GM12878 (cell line): ENCODE measurements at regions not wholly inside any gene's neighbourhood (a gene's known extent, or its start where the extent isn't known, plus 50 kb on each side); places are given as distances from the start of the nearest gene placed in this dataset.

Experiments used
- ATAC-seq: fragments of 200-7000 bp; cut with Tn5 transposase; 3 replicates; pipeline ENCODE4 v1.9.1; 2020; ENCODE audit warnings: mild to moderate bottlenecking, moderate library complexity
- BruUV-seq: library from RNA; stranded (reverse); fragments of 400-500 nt; replicated peaks from 2 replicates; lab custom pipeline; 2021; lab: Mats Ljungman, UMichigan
- CTCF ChIA-PET: fragments of 300-600 bp; sonication (Branson Sonifier 250); formaldehyde crosslinking; extraction: SDS; loops from one replicate; lab custom pipeline; 2021; ENCODE audit warnings: inconsistent platforms; lab: Yijun Ruan, JAX
- POLR2A ChIA-PET: fragments of 350-600 bp; formaldehyde crosslinking; extraction: SDS; loops from one replicate; lab custom pipeline; 2021; ENCODE audit warnings: inconsistent platforms; lab: Charles Lee
- RAD21 ChIA-PET: fragments of 300-600 bp; sonication (Branson Sonifier 250); formaldehyde crosslinking; loops from one replicate; lab custom pipeline; 2023; ENCODE audit warnings: antibody characterized with exemption; ENCODE audit not compliant: unreplicated experiment; lab: Charles Lee
- SMC1A ChIA-PET: fragments of 300-600 bp; sonication (Branson Sonifier 250); formaldehyde crosslinking; loops from one replicate; lab custom pipeline; 2023; ENCODE audit not compliant: unreplicated experiment, uncharacterized antibody; lab: Charles Lee
- DNase-seq: peaks from one replicate; pipeline ENCODE4 v3.0.0-alpha.2; 2011; ENCODE audit warnings: low read depth, low spot score
- FAIRE-seq: peaks from 3 replicates; lab custom pipeline; 2011; peaks lifted over from hg19 to GRCh38; lab: Jason Lieb, UNC
- H2AFZ ChIP-seq: 2 replicates; pipeline ENCODE4 v1.6.0; 2011; ENCODE audit warnings: low read depth, low read length, control low read depth; ENCODE audit not compliant: control insufficient read depth
- H3K27ac ChIP-seq: 2 replicates; pipeline ENCODE4 v1.5.1; 2011; ENCODE audit warnings: control low read depth; ENCODE audit not compliant: control insufficient read depth, insufficient read depth
- H3K27me3 ChIP-seq, 2 experiments: replicated peaks in 1 of 2; 2 replicates each; pipeline versions ENCODE4 v1.6.0 to v1.6.1; 2011; ENCODE audit warnings: low read length in 1 of 2; ENCODE audit not compliant: control insufficient read depth in 2 of 2, insufficient read depth in 2 of 2
- H3K36me3 ChIP-seq, 2 experiments: 2 replicates each; pipeline ENCODE4 v1.5.1; 2011; ENCODE audit warnings: low read length in 1 of 2; ENCODE audit not compliant: control insufficient read depth in 2 of 2, insufficient read depth in 2 of 2
- H3K4me1 ChIP-seq: 2 replicates; pipeline ENCODE4 v1.6.1; 2011; ENCODE audit warnings: mild to moderate bottlenecking, low read length, moderate library complexity, mixed read lengths; ENCODE audit not compliant: control insufficient read depth, insufficient read depth
- H3K4me2 ChIP-seq: 2 replicates; pipeline ENCODE4 v1.6.0; 2011; ENCODE audit warnings: control low read depth; ENCODE audit not compliant: control insufficient read depth, insufficient read depth
- H3K4me3 ChIP-seq: fragments of 200-600 bp; sonication (generic); 2 replicates; pipeline ENCODE4 v1.5.1; 2016
- H3K79me2 ChIP-seq: 2 replicates; pipeline ENCODE4 v1.6.0; 2011; ENCODE audit warnings: low read length; ENCODE audit not compliant: control insufficient read depth, insufficient read depth
- H3K9ac ChIP-seq: 2 replicates; pipeline ENCODE4 v1.8.0; 2011; ENCODE audit warnings: low read length, control low read depth, mixed read lengths; ENCODE audit not compliant: control insufficient read depth, insufficient read depth
- H3K9me3 ChIP-seq: replicated peaks from 3 replicates; pipeline ENCODE4 v1.5.1; 2011; ENCODE audit warnings: mild to moderate bottlenecking, low read length; ENCODE audit not compliant: control insufficient read depth, insufficient read depth
- H4K20me1 ChIP-seq: 2 replicates; pipeline ENCODE4 v1.6.0; 2011; ENCODE audit not compliant: control insufficient read depth, insufficient read depth
- E4F1 ChIP-seq: fragments of 450-650 bp; IDR thresholded peaks from 2 replicates; pipeline ENCODE4 v1.6.1; 2018; ENCODE audit warnings: borderline replicate concordance, mild to moderate bottlenecking; ENCODE audit not compliant: partially characterized antibody
- EED ChIP-seq: sonication (generic); IDR thresholded peaks from 2 replicates; pipeline ENCODE4 v1.6.1; 2016; ENCODE audit warnings: antibody characterized with exemption, low read depth
- JUNB ChIP-seq: IDR thresholded peaks from 2 replicates; pipeline ENCODE4 v1.6.1; 2016; ENCODE audit warnings: antibody characterized with exemption, mild to moderate bottlenecking
- KDM1A ChIP-seq: fragments of 200-600 bp; sonication (generic); IDR thresholded peaks from 2 replicates; pipeline ENCODE4 v1.6.1; 2016; ENCODE audit warnings: borderline replicate concordance
- WGBS: methylation state at CpG from one replicate; pipeline ENCODE4 v1.1.6; 2016; ENCODE audit warnings: low lambda C conversion rate; ENCODE audit not compliant: insufficient replicate concordance, insufficient coverage; ENCODE audit errors: missing lambda C conversion rate; 5-methylcytosine and 5-hydroxymethylcytosine counted together
- in situ Hi-C: fragments of 300-500 bp; cut with MboI; formaldehyde crosslinking; loops from 9 replicates; pipeline ENCODE4 v1.14.3; 2018; ENCODE audit warnings: mixed read lengths
- intact Hi-C: fragments of 100-400 bp; cut with micrococcal nuclease; formaldehyde crosslinking; loops from one replicate; pipeline ENCODE4 v1.14.2; 2022; ENCODE audit not compliant: unreplicated experiment

GRCh38 chrX:113699939-113700338 lies 859.3 kb upstream of the AMOT start (continued):
- TF ChIP-seq EED (no peak), KDM1A (no peak), JUNB (no peak)

GRCh38 chrX:113675278-113675677 lies 834.6 kb upstream of the AMOT start:
- H4K20me1 ChIP-seq: no peaks in the 10 kb centered on the region
- in situ Hi-C loops: no loop called here
- no peak overlapping the region for H2AFZ ChIP-seq
- no peak for ATAC-seq
- no peak overlapping the region for H3K4me3 ChIP-seq
- RAD21 ChIA-PET: no interaction called here
- no peaks in the 10 kb centered on the region for H3K4me1 ChIP-seq
- no peak for TF ChIP-seq E4F1
- TF ChIP-seq, all 136 proteins: peak for 0
- WGBS: 11% methylated on average over 1 of the region's 1 CpG
- DNase-seq: no peak
- FAIRE-seq: no peak
- no peaks in the 10 kb centered on the region for H3K36me3 ChIP-seq
- no peaks in the 10 kb centered on the region for H3K79me2 ChIP-seq
- H3K9ac ChIP-seq: no peak overlapping the region
- H3K27ac ChIP-seq: no peak overlapping the region
- H3K9me3 ChIP-seq: no peaks in the 10 kb centered on the region
- CTCF ChIA-PET: no interaction called here
- intact Hi-C loops: no loop called here
- SMC1A ChIA-PET: interaction anchor here (1.7 kb wide), 1 partner anchor 11 kb away, joined by 5 read pairs; no protein-coding TSS in a partner anchor
- no TSS peak for BruUV-seq
- H3K4me2 ChIP-seq: no peak overlapping the region
- H3K27me3 ChIP-seq: no peaks in the 10 kb centered on the region
- POLR2A ChIA-PET: no interaction called here
